NAMALWA (cell line): ENCODE measurements at regions not wholly inside any gene's neighbourhood (a gene's known extent, or its start where the extent isn't known, plus 50 kb on each side); places are given as distances from the start of the nearest gene placed in this dataset.
"Not testable (repeated sequence)": the region's sequence is repeated elsewhere in the genome, so short reads cannot be mapped to it uniquely, and the experiment has no call there.

Source experiments
- DNase-seq: peaks from one replicate; pipeline ENCODE4 v3.0.0-alpha.2; 2015; ENCODE audit warnings: low spot score

DNA sequence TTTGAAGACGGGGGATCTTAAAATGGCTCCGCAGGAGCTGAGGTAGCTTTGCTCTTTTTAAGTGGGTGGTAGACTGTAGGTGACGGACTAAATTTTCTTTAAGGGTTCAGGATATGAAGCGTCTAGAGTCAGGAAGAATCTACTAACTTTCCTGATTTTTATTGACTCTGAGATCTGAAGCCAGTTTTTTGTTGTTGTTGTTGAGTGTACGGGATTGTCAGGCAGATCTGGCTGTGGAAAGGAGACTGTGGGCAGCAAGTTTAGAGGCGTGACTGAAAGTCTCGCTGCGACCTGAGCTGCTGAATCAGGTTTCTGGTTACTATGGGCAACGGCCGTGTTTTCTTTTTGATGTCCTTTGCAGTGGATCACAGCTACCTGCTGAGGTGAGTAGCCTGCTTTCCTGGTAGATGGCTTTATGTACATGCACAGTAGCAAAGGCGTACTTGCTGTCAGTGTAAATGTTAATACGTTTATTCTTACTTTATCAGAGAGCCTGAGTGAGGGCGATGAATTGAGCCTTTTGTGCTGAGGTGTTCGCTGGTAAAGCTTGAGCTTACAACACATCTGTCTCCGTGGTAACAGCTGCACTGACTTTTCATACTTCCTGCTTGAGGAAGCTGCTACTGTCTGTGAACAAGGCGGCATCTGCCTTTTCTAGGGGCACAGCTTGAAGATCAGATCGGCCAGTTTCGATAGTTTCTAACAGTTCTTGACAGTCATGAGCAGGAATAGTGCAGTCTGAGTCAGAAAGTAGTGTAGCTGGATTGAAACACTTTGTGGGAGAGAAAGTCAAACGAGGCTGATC, 193.7 kb downstream of the OTOP1 start:
- DNase-seq = not testable (repeated sequence)

DNA sequence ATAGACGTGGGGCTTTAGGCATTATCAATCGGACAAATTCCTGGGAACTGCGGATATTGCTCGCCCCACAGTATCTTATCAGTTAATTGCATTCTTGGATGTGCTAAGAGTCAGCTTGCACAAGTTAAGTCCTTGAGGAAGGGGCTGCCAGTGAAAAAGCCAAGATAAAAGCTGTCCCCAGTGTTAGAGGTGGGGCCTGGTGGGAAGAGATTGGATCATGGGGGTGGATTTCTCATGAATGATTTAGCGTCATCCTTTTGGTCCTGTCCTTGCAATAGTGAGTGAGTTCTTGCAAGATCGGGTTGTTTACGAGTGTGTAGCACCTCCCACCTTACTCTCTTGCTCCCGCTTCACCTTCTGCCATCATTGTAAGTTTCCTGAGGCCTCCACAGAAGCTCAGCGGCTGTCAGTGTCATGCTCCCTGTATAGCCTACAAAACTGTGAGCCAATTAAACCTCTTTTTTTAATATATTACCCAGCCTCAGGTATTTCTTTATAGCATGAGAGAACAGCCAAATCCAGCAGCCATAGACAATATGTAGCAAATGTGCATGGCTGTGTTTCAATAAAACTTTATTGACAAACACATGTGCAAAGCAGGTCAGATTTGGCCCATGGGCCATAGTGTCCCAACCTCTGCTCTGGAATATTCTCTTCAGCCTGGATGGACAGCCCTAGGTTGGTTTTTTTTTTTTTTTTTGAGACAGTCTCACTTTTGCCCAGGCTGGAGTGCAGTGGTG, 189.2 kb downstream of the OTOP1 start:
- DNase-seq = not testable (repeated sequence)

DNA sequence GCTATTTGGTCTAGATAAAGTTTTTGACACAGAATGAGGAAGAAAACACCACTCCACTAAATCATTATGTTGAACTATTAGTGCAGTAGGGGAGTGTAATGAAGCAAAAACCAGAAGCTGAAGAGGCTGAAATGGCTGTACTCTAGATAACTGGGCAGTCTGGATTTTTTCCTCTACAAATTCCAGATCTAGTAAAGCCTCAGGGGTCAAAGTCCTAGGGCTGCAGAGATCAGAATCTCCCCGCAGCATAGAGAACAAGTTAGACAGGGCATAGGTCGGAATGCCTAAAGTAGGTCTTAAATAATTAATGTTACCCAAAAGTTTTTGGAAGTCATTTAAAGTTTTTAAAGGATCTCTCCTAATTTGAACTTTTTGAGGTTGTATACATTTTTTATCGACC, 180.9 kb downstream of the OTOP1 start:
- not testable (repeated sequence) for DNase-seq

DNA sequence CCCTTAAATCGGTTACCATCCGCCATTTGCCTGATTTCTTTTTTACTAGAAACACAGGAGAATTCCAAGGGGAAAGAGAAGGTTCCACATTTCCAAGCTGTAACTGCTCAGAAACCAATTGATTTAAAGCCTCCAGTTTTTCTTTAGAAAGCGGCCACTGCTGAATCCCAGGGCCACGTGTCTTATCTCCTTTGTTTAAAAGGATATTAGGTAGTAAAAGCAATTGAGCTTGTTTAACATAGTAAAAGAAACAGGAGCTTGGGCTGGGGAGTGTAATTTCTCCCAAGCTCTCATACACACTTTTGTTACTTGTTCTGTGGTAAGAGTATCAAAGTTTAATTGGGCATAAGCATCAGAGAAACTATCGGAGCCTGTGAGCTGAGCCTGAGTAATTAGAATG, 180.0 kb downstream of the OTOP1 start:
- not testable (repeated sequence) for DNase-seq

DNA sequence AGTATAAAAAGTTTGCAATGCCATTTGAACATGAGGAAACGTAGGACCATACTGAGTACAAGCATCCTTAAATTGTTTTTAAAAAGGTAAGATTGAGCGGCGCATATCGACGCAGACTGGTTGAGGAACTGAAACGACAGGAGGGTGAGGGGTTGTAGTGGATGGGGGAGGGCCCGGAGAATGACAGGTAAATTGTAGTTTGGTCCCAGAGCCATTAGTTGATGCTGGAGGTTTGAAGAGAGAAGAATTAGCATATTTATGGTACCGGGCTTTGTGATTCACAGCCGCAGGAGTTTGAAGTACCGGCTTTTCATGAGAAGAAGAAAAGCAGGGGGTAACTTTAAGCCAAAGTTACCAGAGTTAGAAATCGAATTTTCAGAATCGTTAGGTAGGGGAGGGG, 179.5 kb downstream of the OTOP1 start:
- DNase-seq = not testable (repeated sequence)

DNA sequence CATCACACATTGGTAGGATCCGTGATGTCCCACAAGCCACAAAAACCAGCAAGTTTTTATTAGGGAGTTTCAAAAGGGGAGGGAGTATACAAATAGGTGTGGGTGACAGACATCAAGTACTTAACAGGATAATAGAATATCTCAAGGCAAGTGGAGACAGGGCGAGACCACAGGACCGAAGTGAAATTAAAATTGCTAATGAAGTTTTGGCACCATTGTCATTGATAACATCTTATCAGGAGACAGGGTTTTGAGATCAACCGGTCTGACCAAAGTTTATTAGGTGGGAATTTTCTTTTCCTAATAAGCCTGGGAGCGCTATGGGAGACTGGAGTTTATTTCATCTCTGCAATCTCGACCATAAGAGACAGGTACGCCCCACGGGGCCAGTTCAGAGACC, 178.5 kb downstream of the OTOP1 start:
- not testable (repeated sequence) for DNase-seq

DNA sequence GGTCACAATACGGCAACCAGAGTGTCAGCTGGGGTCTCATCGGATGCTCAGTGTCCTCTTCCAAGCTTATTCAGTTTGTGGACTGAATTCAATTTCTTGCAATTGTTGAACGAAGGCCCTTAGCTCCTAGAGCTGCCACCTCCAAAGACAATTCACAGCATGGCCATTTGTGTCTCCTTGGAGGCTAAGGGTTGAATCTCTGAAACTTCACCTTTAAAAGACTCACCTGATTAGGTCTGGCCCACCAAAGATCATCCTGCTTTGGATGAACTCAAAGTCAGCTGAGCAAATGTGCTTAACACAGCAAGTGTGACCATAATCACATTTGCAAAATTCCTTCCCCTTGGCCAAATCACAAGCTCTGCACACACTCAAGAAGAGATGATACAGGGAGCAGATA, 175.9 kb downstream of the OTOP1 start:
- not testable (repeated sequence) for DNase-seq

DNA sequence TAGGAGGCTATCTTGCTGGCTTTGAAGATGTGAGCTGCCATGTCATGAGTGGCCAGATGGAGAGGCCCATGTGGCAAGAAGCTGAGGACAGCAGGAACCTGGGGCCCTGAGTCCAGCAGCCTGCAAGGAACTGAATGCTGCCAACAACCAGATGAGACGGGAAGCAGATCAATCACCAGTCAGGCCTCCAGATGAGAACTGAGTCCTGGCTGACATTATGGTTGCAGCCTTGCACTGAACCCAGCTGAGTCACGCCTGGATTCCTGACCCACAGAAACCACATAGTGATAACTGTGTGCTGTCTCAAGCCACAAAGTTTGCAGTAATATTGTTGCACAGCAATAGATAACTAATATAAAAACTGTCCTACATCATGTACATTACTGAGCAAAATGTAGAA, 173.8 kb downstream of the OTOP1 start:
- not testable (repeated sequence) for DNase-seq

DNA sequence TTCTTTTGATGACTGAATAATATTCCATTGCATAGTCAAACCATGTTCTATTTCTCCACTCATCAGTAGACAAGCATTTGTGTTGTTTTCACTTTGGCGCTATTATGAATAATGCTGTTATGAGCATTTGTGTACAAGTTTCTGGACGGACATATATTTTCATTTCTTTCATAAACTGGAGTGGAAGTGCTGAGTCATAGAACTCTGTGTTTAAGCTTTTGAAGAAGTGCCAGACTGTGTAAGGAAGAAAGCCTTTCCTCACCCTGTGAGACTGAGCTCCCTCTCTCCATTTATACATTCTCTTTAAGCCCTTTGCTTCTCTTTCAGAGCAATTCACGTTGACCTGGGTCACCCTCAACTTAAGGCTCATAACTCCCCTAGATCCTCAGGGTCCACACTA, 169.5 kb downstream of the OTOP1 start:
- not testable (repeated sequence) for DNase-seq

DNA sequence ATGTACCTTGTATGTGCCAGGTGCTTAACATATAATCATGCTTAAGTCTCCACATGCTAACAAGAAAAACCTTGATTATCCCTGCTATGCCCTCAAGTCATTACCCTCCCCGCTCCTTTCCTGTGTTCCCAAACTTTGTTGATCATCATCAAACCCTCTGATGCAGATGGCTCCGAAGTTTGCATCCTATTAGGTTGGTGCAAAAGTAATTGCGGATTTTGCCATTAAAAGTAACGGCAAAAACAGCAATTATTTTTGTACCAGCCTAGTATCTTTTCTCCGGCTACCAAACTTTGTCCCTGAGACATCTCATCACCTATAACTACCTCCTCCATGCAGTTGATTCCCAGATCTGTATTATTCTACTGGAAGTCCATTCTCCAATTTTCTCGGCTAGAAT, 142.6 kb downstream of the OTOP1 start:
- DNase-seq = not testable (repeated sequence)

DNA sequence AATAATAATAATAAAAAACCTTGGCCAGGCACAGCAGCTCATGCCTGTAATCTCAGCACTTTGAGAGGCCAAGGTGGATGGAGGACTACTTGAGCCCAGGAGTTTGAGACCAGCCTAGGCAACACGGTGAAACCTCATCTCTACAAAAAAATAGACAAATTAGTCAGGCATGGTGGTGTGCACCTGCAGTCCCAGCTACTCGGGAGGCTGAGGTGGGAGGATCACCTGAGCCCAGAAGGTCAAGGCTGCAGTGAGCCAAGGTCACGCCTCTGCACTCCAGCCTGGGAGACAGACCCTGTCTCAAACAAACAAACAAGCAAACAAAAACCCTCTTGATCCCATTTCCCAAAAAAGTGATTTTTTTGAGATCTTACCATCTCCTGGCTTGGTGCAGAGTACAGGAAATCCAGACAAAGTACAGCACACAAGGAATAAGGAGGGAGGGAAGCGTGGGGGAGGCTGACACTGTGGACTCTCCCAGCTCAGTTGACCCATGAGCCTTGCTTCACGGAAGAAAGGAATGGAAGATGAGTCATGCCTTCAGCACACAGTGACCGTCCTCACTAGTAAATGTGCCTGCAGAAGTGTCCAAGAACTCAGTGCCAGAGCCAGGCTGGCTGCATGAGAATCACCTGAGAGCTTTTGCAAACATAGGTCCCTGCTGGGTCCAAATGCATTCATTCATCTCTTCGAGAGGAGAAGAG, 136.9 kb downstream of the OTOP1 start:
- not testable (repeated sequence) for DNase-seq

DNA sequence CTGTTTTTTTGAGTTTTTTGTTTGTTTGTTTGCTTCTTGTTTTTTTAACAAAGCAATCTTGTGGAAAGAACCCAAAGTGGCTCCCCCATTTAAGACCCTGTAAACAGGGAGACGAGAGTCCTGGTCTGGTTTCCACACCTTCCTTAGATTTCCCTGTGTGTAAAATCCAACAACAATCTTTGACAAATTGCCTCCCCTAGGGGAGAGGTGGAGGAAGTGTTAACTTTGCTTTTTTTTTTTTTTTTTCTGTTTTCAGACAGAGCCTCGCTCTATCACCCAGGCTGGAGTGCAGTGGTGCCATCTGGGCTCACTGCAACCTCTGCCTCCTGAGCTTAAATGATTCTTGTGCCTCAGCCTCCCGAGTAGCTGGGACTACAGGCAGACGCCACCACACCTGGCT, 136.0 kb downstream of the OTOP1 start:
- DNase-seq = not testable (repeated sequence)

DNA sequence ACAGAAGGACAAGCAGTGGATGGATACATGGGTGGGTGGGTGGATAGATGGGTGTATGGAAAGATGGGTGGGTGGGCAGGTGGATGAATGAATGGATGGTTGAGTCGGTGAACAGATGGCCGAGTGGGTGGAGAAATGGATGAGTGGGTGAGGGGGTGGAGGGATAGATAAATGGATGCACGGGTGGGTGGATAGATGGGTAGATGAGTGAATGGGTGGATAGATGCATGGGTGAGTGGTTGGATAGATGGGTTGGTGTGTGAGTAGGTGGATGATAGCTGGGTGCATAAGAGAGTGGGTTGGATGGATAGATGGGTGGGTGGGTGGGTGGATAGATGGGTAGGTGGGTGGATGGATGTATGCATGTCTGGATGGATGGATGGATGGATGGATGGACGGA, 134.6 kb downstream of the OTOP1 start:
- DNase-seq = not testable (repeated sequence)

DNA sequence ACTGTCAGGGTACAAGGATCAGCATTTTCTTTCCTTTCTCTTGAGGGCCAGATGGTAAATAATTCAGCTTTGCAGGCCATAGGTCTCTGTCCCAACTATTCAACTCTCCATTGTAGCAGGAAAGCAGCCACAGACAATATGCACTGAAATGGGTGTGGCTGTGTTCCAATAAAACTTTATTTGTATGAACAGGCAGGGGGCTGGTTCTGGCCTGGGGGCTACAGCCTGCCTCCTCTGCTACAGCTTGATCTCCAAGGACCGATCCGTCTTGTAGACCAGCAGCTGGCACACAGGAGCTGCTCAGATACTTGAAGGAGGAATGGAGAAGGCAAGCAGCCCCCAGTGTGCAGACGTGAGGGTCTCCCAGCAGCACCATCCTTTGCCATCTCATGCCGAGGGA, 127.1 kb downstream of the OTOP1 start:
- not testable (repeated sequence) for DNase-seq

DNA sequence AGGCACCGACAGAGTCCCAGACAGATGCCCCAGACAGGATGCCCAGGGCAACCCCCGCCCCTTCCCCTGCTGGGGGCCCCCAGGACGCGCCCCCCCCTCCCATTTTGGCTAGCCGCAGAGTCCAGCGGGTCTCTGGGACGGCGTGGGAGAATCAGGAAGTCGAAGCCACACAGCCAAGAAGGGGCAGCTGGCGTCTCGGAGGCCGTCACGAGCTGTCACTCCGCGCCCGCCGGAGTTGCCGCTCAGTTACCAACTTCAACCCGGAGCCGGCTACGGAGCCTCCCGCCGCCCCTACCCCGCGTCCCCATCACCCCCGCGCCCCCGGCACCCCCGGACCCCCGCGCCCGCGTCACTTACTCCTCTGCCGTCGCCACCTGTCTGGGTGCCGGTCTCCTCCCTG, 119.8 kb downstream of the OTOP1 start:
- DNase-seq = not testable (repeated sequence)

DNA sequence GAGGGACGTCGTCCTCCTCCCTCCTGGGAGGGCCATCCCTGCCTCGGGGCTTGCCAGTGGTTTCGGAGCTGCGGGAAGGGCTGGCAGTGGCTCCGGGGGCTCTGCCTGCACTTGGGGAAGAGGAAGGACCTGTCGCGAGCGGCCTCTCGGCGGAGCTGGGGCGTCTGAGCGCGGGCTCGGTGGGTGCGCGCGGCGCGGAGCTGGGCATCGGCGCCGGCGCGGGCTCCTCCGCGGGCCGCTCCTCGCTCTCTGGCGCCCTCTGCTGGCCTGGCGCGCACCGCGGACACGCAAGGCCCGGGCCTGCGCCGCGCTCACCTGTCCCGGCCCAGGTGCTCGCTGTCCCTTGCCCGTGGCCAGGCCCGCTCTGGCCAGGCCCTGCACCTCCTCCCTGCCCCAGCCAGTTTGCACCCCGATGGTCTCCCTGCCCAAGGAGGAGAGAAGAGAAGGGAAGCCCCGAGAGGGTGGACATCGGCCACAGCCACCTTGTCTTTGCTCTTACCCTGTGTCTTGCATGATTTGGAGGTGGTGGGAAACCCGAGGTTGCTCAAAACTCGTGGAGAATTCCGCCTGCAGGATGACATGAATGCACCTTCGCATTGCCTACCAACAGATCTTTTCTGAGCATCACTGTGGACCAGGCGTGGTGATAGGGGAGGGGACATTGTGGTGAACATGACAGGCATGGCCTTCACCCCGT, 119.2 kb downstream of the OTOP1 start:
- peak; percentile 39 for DNase-seq

DNA sequence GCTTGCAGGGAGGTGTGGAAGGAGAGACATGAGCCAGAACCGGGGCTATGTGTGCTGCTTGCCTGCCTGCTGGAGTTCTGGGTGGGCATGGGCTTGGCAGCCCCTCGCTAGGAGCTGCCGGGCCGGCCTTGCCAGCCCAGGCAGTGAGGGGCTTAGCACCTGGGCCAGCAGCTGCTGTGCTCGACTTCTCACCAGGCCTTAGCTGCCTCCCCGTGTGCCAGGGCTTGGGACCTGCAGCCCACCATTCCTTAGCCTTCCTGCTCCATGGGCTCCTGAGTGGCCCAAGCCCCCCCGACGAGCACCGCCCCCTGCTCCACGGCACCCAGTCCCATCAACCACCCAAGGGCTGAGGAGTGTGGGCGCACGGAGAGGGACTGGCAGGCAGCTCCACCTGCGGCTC, 111.3 kb downstream of the OTOP1 start:
- not testable (repeated sequence) for DNase-seq

DNA sequence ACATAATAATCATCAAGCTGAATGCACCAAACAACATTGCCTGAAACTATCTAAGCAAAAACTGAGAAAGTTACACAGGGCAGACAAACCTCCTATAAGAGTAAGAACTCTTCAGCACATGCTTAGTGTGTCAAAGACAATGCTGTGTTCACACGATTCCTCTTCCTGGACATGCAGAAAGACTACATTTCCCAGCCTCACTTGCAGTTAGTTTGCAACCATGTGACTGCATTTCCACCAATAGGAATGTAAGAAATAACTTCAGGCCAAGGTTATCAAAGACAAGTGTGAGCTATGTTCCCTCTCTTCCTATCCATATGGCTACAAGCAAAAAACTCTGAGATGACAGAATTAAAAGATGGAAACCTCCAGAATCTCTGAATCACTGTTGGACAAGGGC, 109.8 kb downstream of the OTOP1 start:
- peak; percentile 72 for DNase-seq

DNA sequence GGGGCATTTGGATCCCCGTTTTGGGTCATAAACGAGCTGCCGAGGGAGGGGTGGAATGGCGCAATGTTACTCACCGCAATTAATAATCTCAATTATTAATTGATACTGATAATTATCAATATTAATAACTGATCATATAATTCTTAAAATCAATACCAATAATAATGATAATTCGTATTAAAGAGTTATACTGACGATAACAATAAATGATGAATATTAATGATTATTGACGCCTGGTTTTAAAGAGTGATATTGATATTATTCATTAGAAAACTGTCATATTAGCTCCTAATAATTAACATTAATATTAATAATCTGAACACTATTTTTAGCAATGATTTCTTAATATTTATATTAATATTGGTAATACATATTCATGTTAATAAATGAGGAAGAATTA, 92.4 kb downstream of the OTOP1 start:
- DNase-seq = not testable (repeated sequence)

DNA sequence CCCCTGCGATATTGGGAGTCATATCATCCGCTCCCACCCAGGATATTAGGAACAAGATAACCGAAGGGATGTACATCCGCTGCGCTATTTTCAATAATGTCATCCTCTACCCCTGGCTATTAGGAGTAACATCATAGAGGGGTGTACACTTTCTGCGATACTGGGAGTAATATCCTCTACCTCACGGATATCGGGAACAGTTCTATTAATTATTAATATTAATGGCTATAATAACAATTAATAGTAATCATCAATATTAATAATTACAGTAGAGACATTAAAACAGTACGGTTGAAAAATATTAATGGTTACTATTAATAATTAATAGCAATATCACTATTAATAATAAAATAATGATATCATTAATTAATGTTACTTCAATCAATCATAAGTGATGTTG, 90.1 kb downstream of the OTOP1 start:
- not testable (repeated sequence) for DNase-seq
